Iris pigment epithelial cell (primary cell): ENCODE measurements at regions not wholly inside any gene's neighbourhood (a gene's known extent, or its start where the extent isn't known, plus 50 kb on each side); places are given as distances from the start of the nearest gene placed in this dataset.

ENCODE experiments used
- DNase-seq: peaks from one replicate; pipeline ENCODE4 v3.0.0-alpha.2; 2011; ENCODE audit warnings: low read depth

DNA sequence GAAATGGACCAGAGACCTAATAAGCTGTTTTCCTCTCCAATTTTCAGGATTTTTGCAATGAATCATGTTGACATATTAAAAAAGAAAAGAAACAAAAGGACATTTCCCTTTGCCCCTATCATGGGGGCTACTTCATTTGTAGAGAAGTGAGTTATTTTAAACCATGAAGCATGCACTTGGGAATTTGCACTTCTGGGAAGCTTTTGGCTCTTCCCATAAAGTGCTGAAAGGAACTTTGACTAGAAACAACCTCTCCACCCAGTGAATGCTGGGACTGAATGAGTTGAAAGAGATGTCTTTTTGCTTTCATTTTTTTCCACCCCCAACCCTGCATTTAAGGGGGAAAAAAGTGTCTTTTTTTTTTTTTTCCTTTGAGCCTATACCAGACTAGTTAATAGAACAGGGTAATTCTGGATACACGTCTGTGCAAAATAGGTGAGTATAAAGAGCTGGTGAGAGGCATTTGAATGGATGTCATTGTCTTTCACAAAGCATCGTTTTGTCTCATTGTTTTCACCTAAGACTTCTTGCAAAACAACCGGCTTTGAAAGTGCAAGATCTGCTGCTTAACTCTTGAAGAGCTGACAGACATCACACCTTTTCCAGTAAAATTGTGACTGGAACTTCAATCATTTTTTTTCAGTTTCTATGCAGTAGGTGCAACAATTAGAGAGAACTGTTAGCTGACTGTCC is 138.7 kb upstream of the BACH2 start:
- DNase-seq, result no peak

DNA sequence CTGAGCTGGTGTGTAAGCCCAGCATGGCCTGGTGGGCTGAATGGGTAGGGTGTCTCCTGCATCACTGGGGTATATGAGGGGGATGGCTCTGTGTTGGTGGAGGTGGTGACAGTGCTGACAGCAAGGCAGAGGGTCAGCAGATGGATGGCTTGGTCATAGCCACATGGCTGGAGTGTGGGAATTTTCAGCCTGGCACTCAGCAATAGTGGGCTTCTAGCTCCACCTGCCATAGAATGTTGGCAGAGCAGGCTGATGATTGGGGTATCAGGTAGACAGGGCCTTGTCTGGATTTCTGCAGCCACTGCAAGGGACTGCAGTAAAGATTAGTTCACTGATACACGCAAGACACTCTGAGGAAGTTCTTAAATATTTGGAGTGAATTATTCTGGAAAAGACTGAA is 137.5 kb upstream of the BACH2 start:
- no peak for DNase-seq

DNA sequence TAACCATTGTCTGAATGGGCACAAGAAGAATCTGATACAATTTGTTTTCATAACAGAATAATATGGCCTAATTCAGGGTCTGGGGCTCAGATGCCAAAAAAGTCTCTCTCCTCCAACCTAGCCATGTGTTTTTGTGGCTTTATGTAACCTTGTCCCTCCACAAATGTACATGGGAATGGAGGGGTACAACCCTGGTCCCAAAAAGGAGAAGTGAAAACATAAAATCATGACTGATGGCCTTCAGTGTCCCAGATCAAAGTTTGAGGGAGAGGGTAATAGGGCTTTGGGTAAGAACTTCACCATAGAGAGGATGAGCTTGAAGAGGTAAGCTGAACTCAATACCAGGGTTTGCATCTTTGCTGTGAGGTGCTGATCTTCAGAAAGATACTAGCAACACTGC is 136.3 kb upstream of the BACH2 start:
- no peak for DNase-seq

DNA sequence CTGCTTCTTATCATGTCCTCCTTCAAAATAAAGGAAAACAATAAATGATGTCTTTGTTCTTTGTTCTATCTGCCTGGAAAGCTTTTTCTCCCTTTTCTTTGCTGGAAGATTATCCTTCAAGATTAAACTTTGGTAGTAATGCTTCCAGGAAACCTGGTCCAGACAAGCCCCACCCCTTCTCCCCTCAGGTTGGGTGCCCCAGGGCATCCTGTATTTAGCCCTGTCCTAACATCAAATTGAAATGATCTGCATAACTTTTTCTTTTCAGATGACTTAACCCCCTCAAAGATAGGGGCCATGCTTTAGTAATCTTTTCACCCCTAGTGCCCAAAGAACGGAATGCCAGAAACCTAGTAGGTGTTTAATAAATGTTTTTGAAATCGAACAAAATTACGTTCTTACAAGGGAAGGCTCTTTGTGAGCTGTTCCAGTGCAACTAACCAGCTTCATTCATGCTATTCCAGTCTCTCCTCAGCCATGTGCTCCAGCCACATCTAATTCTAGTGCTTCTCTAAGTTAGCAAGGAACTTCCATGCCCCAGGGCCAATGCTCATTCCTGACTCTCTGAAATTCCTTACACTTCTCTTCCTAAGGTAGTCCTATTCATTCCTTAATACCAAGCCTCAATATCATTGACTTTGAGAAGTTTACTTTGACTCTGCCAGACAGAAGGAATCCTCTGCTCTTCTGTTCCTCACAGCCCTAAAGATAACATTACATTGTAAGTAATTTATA is 135.6 kb upstream of the BACH2 start:
- no peak for DNase-seq

DNA sequence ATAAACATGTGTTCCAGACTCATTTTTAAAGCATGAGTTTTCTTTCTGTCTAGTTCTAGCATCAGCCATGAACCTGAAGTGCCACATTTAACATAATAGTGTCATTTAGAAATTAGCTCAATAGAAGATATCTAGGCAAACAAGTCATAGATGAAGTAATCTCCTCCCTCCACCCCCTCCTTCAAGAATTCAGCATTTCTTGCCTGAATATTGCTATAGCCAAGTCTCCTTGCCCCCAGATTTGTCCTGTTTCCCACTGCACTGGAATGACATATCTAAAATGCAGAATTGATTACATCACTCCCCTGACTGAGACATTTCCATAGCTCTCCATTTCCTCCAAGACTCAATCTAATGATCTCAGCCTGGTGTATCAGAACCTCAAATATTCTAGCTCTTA is 134.9 kb upstream of the BACH2 start:
- peak; percentile 28 for DNase-seq

DNA sequence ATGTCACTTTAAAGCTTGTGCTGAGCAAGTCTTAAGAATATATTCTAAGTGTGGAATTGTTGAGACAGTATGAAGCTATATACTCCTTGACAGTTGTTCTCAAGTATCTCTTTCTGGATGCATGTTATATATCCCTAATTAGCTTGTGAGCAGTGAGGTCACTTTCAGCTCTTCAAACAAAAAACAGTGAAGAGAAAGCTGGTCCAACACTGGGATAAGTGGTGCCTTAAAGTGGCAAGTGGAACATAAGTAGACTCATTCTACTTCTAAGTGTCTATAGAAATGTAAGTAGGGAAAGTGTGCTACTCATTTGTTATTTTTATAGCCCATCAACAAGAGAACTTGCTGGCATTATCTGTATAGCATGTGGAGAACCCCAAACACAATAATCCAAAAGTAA is 133.1 kb upstream of the BACH2 start:
- DNase-seq, result peak; percentile 25

DNA sequence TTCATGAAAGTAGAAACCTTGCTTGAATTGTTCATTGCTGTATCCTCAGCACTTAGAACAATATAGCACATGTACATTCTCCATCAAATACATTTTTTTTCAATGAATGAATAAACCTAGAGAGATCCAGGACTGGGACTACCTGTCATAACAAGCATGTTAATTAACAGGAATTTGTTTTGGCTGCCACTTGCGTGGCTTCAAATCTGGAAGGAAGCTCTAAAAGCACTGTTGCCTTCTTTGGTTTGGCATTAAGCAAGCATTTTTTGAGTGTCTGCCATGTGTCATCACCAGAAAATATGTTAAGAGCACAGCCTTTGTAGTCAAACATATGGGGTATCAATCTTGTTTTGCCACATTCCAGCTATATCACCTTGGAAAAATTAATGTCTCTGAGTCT is 131.9 kb upstream of the BACH2 start:
- DNase-seq, result no peak

DNA sequence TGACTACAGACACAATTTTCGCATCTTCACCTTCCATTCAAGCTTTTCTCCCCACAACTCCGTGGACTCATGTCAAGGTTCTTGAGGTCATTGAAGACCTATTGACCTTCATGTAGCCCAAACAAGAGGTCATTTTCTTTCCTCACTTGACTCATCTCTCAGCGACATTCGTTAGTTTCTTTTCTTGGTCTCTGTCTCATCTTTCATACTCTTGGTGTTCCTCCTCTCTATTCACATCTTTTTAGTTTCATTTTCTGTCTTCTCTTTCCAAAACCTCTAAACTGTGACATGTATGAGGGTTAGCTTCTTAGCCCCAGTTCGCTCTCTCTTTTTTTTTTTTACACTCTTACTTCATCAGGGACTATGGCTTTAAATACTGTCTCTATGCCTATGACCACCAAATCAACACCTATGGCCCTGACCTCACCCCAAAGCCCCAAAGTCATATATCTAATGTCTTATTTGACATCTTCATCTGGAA is 128.6 kb upstream of the BACH2 start:
- no peak for DNase-seq

DNA sequence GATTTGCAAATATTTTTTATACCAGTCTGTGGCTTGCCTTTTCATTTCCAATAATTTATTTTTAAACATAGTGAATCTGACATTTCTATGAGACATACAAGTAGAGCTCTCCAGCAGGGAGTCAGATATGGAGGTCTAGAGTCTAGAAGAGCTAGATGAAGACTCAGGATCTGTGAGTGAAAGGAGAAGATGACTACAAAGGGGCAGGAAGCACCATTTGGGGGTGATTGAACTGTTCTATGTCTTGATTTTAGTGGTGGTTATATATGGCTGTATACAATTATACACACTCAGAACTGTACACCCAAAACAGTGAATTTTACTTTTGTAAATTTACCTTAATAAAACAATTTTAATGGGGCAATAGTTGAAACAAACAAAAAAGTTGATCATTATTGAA is 127.9 kb upstream of the BACH2 start:
- DNase-seq, result no peak

DNA sequence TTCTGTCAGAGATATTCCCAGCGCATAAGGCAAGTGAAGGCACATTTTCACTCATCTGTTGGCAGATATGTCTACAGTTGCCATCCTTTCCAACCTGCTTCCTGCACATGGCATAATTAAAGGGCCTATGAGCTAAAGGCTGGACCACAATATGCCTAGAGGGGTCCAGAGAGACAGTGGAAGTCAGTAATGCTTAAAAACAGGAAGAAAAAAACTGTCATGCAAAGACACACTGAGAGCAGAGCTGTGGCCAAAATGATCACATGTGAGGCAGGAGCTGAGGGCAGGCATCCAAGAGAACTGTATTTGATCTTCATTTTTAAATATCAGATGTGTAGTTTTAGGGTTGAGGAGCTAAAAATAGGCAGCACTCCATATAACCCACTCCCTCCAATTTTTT is 125.0 kb upstream of the BACH2 start:
- DNase-seq, result no peak

DNA sequence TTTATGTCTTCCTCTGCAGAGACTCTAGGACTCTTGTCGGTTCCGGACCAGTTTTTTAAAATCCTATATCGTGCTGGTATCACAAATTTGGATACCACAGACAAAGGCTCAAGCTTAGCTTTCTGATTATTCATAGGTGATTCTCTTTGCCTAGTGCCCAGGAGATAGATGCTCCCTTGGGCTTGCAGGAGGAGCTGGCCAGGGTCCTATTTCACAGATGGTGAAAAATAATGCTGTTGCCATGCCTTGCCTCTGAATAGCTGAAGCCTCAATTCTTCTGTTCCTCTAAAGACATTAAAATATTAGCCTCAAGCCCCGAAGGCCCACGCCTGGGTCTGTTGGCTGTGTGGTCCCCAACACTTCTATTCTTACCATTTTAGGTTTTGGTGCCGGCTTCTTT is 123.9 kb upstream of the BACH2 start:
- DNase-seq, result no peak

DNA sequence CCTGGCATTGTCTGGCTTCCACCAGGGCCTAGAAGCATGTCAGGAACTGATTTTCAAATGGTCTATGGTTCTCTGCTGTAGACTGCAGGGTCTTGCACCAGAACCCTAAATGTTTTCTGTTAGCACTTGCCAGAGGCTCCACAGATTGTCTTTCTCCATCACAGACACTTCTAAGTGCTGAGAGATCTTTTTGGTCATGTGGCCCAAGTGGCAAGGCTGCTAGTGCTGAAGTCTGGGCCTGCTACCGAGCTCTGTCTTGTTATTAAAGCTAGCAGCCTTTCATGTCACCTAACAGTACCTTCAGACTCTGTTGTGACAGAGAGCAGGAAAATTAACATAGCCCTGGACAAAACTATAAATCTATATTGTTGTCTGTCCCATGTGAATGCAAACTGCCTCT is 120.7 kb upstream of the BACH2 start:
- no peak for DNase-seq

DNA sequence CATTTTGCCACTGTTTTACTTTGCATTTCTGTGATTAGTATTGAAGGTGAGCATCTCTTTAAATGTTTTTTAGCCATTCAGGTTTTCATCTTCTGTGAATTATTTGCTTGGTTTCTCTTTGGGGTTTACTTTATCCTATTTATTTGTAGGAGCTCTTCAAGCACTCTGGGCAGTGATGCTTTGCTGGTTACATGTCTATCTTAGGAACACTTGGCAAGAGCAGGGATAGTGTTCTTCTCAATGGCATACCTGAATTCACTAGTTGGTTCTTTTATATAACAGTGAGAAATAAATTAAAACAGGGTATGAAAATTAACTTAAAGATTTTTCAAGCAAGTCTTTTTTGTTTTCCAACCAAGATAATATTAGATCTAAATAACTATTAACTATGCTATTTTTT is 119.7 kb upstream of the BACH2 start:
- no peak for DNase-seq

DNA sequence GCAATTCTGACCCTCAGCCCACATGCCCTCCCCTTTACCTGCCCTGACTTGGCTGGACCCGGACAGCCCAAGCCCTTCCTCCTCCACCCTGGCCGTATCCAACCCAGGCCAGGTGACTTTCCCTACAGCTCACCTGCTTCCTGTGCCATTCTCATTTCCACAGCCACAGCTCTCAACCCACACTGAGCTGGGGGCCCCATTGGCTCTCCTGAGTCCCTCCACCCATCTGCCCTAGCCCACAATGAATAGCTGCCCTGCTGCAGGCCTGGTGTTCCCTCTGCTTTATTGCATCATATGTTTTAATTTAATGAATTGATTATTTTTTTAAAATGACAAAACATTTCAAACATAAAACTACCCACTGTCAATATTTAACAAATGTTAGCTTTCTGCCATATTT is 118.5 kb upstream of the BACH2 start:
- DNase-seq, result no peak

DNA sequence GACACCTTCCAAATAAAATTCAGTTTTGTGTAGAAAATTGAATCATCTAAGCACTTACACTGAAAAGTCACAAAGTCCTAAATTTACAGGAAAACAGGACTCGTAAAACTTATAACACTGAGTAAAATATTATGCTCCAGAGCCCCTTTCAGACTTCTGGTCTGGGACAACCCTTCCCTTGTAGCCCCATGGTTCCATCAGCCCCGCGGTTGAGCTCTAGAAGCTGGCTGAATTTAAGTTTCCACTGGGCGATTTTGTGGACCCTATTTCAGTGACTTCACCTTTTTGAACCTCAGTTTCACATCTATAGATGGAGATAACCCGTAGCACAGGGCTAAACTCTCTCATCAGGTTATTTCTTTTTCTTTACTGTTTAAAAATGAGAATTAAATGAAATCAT is 117.7 kb upstream of the BACH2 start:
- no peak for DNase-seq

DNA sequence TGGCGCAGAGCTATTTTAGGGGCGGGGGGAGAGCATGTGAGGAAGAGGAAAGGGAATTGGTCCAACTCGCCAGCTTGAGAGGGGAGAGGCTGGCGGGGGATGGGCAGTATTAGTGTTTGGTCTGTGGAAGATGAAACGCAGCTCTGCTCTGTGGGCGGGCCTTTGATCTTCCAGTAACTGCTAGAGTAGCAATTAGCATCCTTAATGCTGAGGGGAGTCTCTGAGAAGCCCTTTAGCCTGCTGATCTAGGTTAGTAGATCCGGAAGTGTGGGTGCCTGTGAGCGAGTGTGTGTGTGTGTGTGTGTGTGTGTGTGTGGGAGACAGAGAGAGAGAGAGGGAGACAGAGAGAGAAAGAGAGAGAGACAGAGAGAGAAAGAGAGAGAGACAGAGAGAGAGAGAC is 117.2 kb upstream of the BACH2 start:
- peak; percentile 55 for DNase-seq

DNA sequence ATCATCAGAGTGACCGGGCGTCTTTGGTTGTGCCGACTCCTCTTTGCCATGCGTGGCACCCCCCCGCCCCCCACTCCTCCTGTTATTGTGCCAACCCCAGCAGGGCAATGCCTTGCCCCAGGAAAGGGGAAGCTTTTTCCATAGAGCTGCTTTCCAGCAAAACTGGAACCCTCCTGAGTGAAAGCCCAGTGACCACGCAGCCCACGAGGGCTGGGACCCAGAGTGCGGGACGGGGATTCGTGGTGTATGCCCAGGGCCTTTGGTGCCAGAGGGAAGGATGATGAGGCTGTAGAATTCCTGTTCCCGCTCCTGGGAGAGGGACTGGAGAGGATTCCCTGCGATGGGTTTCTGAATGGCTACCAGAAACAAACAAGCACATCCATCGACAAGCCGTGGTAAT is 116.8 kb upstream of the BACH2 start:
- no peak for DNase-seq

DNA sequence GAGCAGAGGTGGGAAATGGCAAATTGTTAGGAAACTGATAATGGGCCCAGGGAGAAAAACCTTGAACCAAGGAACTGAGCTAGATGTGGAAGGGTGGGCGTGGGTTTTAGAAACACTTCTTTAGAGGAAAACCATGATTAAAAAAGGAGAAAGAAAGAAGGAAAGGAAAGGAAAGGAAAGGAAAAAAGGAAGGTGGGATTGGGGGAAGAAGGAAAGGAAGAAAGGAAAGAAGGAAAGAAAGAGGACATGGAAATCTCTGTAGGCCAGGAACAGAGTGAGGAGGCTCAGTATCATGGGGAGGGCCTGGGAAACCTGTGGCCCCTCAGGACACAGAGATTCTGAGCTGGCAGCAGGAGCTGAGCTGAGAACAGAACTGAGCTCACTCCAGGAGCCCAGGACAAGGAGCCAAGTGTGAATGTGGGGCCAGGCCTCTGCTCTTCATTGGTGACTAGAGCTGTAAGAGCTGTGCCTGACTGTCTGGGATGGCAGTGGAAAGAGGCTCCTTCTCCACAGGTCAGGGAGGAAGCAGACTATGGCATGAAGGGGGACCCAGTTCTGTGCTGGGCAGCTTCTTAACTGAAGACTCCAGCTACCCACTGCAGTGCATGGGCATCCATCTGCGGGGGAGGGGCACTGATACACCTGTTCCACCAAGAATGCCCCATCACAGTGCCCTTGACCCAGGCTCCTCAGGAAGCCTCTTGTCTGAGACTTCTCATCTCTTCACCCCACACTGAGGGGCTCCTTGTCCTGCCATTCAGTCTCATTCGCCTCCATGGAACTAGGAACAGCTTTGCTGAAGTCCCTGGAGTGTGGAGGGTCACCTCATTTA is 116.1 kb upstream of the BACH2 start:
- no peak for DNase-seq

DNA sequence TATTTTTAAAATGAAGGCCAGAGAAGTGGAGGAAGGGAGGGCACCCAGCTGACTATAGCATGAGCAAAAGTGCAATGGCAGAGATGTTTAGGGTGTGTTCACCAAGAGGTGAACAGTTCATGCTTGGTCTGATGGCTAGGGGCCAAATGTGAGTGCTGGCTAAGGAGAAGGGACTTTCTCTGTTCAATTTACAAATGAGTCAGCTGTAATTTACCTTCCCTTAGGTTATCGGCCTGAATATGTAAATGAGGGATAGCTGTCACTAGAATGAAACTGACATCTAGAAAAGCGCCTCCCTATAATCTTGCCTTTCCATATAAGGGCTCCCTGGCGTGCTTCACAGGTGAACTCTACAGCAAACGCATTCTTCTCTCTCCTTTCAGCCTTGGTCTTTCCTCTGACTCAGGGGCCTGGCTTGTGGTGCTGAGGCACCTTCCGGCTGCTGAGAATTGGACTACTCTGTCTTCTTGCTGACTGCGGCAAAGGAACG is 114.7 kb upstream of the BACH2 start:
- peak; percentile 47 for DNase-seq

DNA sequence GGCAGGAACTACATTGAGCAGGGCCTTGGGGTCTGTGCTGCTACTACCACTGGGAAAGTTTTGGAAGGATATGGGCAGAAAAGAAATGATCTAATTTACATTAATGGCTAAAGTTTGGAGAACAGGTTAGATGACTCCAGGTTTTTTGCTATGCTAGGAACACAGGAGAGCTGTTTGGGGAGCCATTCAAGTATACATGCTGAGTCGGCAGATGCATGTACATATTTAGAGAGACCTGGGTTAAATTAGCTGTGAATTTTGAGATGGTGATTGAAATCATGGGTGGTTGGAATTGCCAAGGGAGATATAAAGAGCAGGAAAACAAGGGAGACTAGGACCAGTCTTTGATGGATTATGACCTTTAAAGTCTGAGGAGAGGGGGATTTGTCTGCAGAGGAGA is 113.1 kb upstream of the BACH2 start:
- no peak for DNase-seq

DNA sequence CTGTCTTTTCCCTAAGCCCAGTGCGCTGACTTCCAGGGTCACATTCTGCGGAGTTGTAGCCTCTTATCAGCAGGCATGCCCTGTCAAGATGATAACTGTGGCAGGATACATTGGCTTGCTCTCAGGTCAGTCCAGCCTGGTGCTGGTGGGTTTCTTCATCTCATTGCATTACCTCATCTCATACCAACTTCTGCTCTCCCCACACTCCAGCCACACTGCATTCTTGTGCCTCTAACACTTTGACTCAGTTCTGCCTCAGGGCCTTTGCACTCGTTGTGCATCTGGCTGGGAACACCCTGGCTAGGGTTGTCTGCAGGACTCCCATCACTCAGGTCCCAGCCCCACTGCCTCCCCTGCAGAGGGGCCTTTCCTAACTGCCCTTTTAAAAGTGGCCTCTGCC is 110.3 kb upstream of the BACH2 start:
- DNase-seq, result peak; percentile 79

DNA sequence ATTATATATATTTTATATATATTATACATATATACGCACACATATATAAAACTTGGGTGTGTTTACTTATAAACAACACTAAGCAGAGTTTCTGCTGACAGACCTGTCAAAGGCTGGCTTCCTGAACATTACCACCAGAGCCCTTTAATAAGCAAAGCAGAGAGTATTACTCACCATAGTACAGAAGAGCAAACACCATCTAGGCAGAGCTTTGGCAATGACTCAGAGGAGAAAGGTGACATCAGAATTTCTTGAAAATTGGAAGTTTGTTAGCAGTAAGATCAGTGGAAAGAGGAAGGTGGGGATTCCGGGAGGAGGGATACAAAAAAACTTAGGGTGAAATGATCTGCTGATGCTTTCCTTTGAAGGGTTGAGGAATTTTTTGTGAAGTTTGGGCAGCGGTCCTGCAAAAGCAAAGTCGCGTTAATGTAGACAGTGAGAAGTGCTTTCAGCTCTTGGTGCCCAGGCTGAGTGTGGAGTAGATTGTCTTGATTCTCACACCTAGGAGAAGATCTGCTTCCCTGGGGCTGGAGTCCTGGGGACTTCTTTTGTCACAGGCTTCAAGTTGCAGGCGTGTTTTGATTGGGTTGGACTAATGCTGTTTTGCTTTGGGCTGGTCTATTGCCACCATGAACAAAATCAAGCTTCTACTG is 109.6 kb upstream of the BACH2 start:
- DNase-seq, result peak; percentile 90
